HG03354 (cell line): ENCODE measurements at regions not wholly inside any gene's neighbourhood (a gene's known extent, or its start where the extent isn't known, plus 50 kb on each side); places are given as distances from the start of the nearest gene placed in this dataset.
"Not testable (repeated sequence)": the region's sequence is repeated elsewhere in the genome, so short reads cannot be mapped to it uniquely, and the experiment has no call there.

ENCODE experiments used
- ATAC-seq: cut with Tn5 transposase; IDR thresholded peaks from one replicate; pipeline ENCODE4 v1.9.1; 2021; ENCODE audit warnings: mild to moderate bottlenecking; ENCODE audit not compliant: unreplicated experiment, poor library complexity, severe bottlenecking

GRCh38 chr6:134822920-134823709 lies 126.8 kb downstream of the ALDH8A1 start:
- peak; percentile 87 for ATAC-seq

- no peak for ATAC-seq
These were observed 127.7 kb downstream of the ALDH8A1 start for GRCh38 chr6:134821928-134822864.

DNA sequence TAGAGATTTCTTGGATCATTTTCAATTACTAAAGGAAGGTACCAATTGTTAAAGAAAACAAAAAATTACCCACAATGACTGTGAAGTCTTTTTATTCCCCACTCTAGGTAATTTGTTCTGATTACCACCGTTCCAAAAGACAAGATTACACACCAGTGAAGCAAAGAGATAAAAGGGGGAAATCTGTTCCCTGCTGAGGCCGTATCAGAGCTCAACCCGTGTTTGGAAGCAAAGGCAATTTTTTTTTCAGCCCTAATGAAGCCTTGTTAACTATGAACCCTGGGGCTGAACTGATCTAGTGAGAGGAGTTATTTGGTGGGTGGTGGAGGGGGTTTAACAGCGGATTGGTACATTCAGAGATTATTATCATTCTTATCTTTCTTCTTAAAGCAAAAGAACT lies 128.5 kb downstream of the ALDH8A1 start:
- no peak for ATAC-seq

DNA sequence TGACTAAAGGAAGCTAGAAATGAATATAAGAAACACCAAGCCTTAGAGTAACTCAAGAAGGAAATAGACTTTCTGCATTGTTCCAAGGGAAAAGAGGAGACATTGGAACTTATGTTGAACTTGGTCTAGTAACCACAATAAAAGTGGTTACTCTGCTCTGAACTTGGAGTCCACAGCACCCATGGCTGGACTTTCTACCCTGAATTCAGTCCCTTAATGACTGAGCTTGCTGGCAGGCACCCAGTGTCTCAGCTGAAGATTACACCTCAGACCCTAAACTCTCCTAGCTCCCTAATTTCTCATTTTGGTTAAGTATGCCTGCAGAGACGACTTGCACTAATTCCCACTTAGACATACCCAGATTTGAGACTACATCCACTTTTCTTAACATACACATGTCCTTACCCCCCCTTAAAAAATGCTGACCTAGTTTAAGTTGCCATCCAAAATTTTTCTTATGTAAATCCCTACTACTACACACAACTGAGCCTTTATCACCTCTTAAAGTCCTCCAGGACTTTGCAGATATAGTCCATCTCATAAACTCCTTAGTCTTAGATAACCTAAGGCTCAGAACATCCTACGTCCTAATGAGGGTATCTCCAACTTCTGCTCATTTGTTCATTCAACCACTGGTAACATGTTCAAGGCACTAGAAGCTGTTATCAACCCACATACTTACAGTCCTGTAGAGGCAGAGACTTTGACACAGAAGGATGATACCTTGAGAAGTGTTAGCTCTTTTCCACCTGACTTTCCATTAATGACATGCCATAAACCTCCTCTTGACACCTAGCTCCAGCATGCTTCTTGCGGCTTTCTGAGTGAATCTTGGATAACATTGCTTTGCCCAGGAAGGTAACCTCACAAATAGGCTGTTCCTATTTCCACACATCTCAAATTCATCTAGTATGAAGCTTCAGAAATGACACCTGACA lies 129.8 kb downstream of the ALDH8A1 start:
- no peak for ATAC-seq

GRCh38 chr6:134819236-134819635 lies 130.7 kb downstream of the ALDH8A1 start:
- ATAC-seq, result no peak

- ATAC-seq, result no peak
These were observed 132.5 kb downstream of the ALDH8A1 start for GRCh38 chr6:134817448-134817847.

DNA sequence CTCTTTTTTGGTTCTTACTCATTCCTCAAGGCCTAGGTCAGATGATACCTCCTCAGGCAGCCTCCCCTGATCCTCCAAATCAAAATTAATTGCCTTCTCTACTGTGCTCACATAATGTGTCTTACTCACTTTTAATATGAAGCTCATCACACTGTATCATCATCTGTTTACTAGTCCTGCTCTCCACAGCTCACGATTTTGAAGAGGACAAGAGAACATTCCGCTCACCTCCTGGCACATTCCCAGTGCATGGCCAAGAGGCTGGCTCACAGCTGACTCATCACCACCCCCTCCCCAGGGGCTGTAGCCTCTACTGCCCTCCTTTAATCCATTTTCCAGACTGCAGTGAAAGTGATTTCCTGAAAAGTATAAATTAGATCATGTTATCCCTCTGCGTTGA lies 133.1 kb downstream of the ALDH8A1 start:
- no peak for ATAC-seq

DNA sequence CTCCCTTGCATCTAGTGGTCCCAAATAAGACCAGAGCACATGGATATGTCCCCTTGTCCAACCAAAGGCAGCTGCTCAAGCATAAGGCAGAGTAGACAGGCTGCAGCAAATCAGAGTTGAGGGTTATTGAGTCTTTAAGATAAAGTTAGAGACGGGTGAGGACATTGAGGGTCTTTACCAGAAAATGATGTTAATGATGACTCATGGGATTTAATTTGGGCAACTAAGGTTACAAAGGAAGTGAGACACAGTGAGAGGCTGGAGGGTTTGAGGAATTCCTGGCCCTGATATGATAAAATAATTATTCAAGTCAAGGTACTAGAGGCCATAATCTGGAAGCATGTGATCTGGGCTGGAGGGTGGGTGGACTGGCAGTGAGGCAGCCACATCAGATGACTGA lies 133.6 kb downstream of the ALDH8A1 start:
- ATAC-seq, result no peak

DNA sequence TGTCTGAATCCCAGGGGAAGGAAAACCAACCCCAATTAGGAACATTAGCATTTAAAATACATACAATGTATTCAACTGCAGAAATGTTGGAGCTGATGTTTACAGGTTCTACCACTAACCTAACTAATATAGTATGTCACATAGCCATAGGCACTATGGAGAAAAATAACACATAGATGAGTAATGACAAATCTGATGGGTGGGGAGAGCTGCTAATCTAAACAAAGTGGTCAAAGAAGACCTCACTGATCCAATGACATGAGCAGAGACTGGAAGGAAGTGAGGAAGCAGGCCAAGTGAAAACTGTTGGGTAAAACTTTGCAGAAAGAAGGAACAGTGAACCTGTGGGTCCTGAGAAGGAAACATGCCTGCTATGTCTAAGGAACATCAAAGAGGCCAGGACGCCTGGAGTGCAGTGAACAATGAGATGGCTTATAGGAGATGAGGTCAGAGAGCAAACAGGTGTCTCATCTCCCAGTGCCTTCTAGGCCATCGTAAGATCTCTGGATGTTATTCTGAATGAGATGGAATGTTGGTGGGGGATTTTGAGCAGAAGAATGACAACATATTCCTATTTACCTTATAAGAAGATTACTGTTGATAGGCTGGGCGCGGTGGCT lies 135.7 kb downstream of the ALDH8A1 start:
- no peak for ATAC-seq

GRCh38 chr6:134813146-134813545 lies 136.8 kb downstream of the ALDH8A1 start:
- ATAC-seq, result no peak

GRCh38 chr6:134810402-134810801 lies 139.5 kb downstream of the ALDH8A1 start:
- no peak for ATAC-seq

GRCh38 chr6:134809130-134809529 lies 140.8 kb downstream of the ALDH8A1 start:
- no peak for ATAC-seq

DNA sequence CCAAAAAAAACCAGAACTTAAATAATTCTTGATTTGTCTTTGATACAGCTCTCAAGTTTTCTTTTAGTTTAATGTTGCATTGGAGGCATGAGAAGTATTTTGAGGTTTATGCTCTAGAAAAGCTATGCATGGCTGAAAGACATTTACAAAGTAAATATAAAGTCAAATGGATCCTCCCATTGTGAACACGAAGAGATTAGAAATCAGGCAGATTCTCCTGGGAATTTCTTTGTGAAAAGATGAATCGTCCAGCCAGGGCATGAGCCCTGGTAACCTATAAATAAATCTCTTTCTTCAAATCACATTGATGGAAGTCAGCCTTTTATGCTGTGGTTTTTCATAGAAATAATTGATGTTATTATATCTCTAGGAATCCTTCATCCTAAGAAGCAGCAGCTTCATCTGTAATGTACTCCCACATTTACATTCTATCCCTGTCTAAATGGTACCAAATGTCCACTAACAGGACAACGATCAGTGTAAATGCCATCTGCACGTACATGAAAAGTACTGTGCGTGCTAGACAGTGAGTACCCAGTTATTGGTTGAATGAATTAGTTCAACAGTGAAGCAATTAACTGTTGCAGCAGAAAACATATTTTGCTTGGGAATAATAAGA lies 143.6 kb downstream of the ALDH8A1 start:
- no peak for ATAC-seq

DNA sequence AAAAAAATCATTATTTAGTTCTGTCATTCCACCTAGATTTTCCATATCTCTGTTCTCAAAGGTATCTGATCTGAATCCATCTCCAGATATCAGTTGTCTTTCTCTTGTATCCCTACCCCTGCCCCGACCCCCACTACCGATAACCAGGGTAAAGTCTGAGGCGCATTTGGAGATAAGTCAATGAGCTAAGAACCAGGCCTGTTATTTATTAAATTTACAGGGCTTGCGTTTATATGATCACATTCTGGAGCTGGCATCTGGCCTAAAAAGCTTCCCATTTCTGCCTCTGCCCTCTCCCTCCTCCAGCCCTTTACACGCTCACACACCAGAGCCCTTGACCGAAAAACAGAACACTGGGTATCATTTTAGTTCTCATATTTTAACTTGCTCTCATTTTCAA lies 144.7 kb downstream of the ALDH8A1 start:
- ATAC-seq, result no peak

GRCh38 chr6:134804311-134804710 lies 145.6 kb downstream of the ALDH8A1 start:
- not testable (repeated sequence) for ATAC-seq

DNA sequence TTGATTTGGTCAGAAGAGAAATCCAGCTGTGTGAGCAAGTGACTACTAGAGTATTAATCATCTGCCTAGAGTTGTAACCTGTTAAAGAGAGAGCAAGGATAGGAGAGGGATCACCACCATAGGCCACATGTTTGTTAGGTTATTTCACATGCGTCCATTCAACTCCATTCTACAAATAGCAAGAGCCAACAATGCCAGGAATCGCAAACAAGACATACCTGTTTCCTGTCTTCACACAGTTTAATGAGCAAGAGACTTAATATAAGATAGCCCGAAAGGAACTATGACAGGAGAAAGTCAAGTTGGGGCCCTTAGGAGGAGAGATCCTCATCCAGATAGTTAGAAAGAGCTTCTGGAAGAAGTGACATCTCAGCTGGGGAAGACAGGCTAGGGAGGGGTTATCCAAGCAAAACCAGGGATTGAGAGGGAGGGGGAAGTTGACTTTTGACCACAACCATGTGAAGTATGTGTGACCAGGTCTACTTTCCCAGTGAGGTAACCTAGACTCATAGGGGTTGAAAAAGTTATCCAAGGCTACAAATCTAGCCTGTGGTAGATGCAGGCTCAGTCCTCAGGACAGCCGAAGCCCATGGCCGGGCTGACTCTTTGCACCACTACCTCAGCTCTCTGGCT lies 147.4 kb downstream of the ALDH8A1 start:
- no peak for ATAC-seq

DNA sequence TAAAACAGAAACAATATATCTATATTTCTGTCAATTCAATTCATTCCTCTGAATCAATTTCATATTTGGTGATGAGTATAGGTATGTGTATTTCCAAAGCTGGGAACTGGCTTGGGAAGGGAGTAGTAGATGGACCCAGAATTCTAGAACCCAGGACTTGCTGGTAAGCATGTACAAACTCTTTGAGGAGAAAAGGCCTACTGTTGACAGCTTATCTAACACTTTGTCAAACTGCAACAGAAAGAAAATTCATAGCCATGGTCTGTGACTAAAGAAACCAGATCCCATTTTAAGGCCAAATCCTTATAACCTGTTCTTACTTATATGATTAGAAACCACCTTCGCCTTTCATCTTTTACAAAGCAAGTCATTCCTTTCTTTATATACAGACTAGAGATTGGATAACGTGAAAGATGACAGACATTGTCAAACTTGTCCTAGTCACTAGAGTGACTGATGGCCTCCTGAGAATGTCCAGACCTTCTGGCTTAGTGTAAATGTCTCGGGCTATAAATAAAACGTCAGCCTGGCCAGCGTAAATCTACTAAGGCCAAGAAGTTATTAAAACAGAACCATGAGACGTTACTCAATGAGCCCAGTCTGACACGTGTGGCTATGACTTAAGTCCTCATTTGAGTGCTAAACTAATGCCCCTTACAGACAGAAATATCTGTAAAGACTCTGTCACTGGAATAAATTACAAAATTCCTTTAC lies 152.3 kb downstream of the ALDH8A1 start:
- no peak for ATAC-seq

GRCh38 chr6:134795691-134796090 lies 154.2 kb downstream of the ALDH8A1 start:
- no peak for ATAC-seq
